Gastroesophageal sphincter (tissue), 3 donors: ENCODE measurements at regions not wholly inside any gene's neighbourhood (a gene's known extent, or its start where the extent isn't known, plus 50 kb on each side); places are given as distances from the start of the nearest gene placed in this dataset.
"Not testable (repeated sequence)": the region's sequence is repeated elsewhere in the genome, so short reads cannot be mapped to it uniquely, and the experiment has no call there.

Experiments
- CTCF ChIP-seq, 4 experiments: fragments of 200-600 bp in 2 of 4; fragments of 450-650 bp in 2 of 4; sonication (generic) in 1 of 4; IDR thresholded peaks; one replicate each; pipeline ENCODE4 v1.5.1; 2017 to 2019; ENCODE audit warnings: antibody characterized with exemption in 4 of 4, mild to moderate bottlenecking in 2 of 4, moderate library complexity in 2 of 4
- POLR2A ChIP-seq, 2 donors: fragments of 450-650 bp; IDR thresholded peaks; one replicate each; pipeline ENCODE4 v1.6.1; 2017; ENCODE audit warnings: antibody characterized with exemption in 2 of 2, mild to moderate bottlenecking in 2 of 2, moderate library complexity in 1 of 2

GRCh38 chr9:71282116-71282515, 160.7 kb upstream of the TRPM3 start:
- TF ChIP-seq CTCF, POLR2A (IDR thresholded peaks at IDR 0.05): not testable (repeated sequence)
